ENCODE measurements at regions not wholly inside any gene's neighbourhood (a gene's known extent, or its start where the extent isn't known, plus 50 kb on each side); places are given as distances from the start of the nearest gene placed in this dataset.

GRCh38 chr6:208364-208763 lies 83.9 kb upstream of the DUSP22 start:
- peaks cover 21% of the 10 kb centered on the region for H3K27me3 ChIP-seq (ENCODE audit: insufficient read depth, low read length)

GRCh38 chr6:208938-209337 lies 83.3 kb upstream of the DUSP22 start:
- no peak overlapping the region for H3K27ac ChIP-seq (ENCODE audit: low read depth, low read length, poor library complexity, severe bottlenecking)
- H3K79me2 ChIP-seq (ENCODE audit: insufficient read depth, low read length), result no peaks in the 10 kb centered on the region
- no peak overlapping the region for H3K4me3 ChIP-seq (ENCODE audit: low read depth, low read length, poor library complexity, severe bottlenecking)
- peaks cover 15% of the 10 kb centered on the region for H3K4me1 ChIP-seq (ENCODE audit: insufficient read depth, low read length, severe bottlenecking)
- H3K36me3 ChIP-seq (ENCODE audit: insufficient read depth, low read length), result peaks cover 3% of the 10 kb centered on the region; the same call in 1 of the 2 replicates
- no peak overlapping the region for H3K4me2 ChIP-seq (ENCODE audit: low read length)
- no peak overlapping the region for H2AFZ ChIP-seq (ENCODE audit: low read length)
- peaks cover 24% of the 10 kb centered on the region for H3K27me3 ChIP-seq (ENCODE audit: insufficient read depth, low read length)
- H4K20me1 ChIP-seq (ENCODE audit: insufficient read depth, low read length), result no peaks in the 10 kb centered on the region
- no peaks in the 10 kb centered on the region for H3K9me2 ChIP-seq (ENCODE audit: low read depth, low read length)
- peaks cover 5% of the 10 kb centered on the region for H3K9me3 ChIP-seq (ENCODE audit: low read length)
- H3K9ac ChIP-seq (ENCODE audit: low read length), result no peak overlapping the region
- no peaks in the 10 kb centered on the region for H3F3A ChIP-seq (ENCODE audit: insufficient read depth, low read length)
- TF ChIP-seq EZH2 (IDR thresholded peaks at IDR 0.05; ENCODE audit: borderline replicate concordance, low read length) (no peak), CTCF (IDR thresholded peaks at IDR 0.05; ENCODE audit: low read length) (no peak)

More at GRCh38 chr6:208364-208763, 83.9 kb upstream of the DUSP22 start:
- Histone ChIP-seq H3K4me1 (ENCODE audit: insufficient read depth, low read length, severe bottlenecking) (peaks cover 15% of the 10 kb centered on the region), H3K36me3 (ENCODE audit: insufficient read depth, low read length) (no peaks in the 10 kb centered on the region), H3K79me2 (ENCODE audit: insufficient read depth, low read length) (no peaks in the 10 kb centered on the region), H3K4me2 (ENCODE audit: low read length) (no peak overlapping the region), H3K27ac (ENCODE audit: low read depth, low read length, poor library complexity, severe bottlenecking) (no peak overlapping the region), H3F3A (ENCODE audit: insufficient read depth, low read length) (no peaks in the 10 kb centered on the region), H4K20me1 (ENCODE audit: insufficient read depth, low read length) (no peaks in the 10 kb centered on the region), H3K9ac (ENCODE audit: low read length) (no peak overlapping the region), H3K9me3 (ENCODE audit: low read length) (no peaks in the 10 kb centered on the region), H3K4me3 (ENCODE audit: low read depth, low read length, poor library complexity, severe bottlenecking) (no peak overlapping the region), H3K9me2 (ENCODE audit: low read depth, low read length) (no peaks in the 10 kb centered on the region), H2AFZ (ENCODE audit: low read length) (no peak overlapping the region)
- no peak for TF ChIP-seq EZH2 (IDR thresholded peaks at IDR 0.05; ENCODE audit: borderline replicate concordance, low read length)
- no peak for TF ChIP-seq CTCF (IDR thresholded peaks at IDR 0.05; ENCODE audit: low read length)

GRCh38 chr6:209432-210103 lies 82.7 kb upstream of the DUSP22 start:
- Histone ChIP-seq H3K4me2 (ENCODE audit: low read length) (peak overlapping the region; percentile 37), H3K27me3 (ENCODE audit: insufficient read depth, low read length) (peaks cover 22% of the 10 kb centered on the region), H4K20me1 (ENCODE audit: insufficient read depth, low read length) (no peaks in the 10 kb centered on the region), H2AFZ (ENCODE audit: low read length) (no peak overlapping the region), H3K9me3 (ENCODE audit: low read length) (peaks cover 10% of the 10 kb centered on the region), H3K27ac (ENCODE audit: low read depth, low read length, poor library complexity, severe bottlenecking) (no peak overlapping the region), H3K9me2 (ENCODE audit: low read depth, low read length) (no peaks in the 10 kb centered on the region), H3K4me3 (ENCODE audit: low read depth, low read length, poor library complexity, severe bottlenecking) (peak overlapping the region; percentile 28), H3K36me3 (ENCODE audit: insufficient read depth, low read length) (peaks cover 3% of the 10 kb centered on the region; the same call in 1 of the 2 replicates), H3K9ac (ENCODE audit: low read length) (no peak overlapping the region), H3F3A (ENCODE audit: insufficient read depth, low read length) (no peaks in the 10 kb centered on the region), H3K79me2 (ENCODE audit: insufficient read depth, low read length) (no peaks in the 10 kb centered on the region), H3K4me1 (ENCODE audit: insufficient read depth, low read length, severe bottlenecking) (peaks cover 15% of the 10 kb centered on the region)
- no peak for TF ChIP-seq CTCF (IDR thresholded peaks at IDR 0.05; ENCODE audit: low read length)
- TF ChIP-seq EZH2 (IDR thresholded peaks at IDR 0.05; ENCODE audit: borderline replicate concordance, low read length), result no peak

Data from OCI-LY1 (cell line).